ENCODE measurements at regions not wholly inside any gene's neighbourhood (a gene's known extent, or its start where the extent isn't known, plus 50 kb on each side); places are given as distances from the start of the nearest gene placed in this dataset.
"Not testable (repeated sequence)": the region's sequence is repeated elsewhere in the genome, so short reads cannot be mapped to it uniquely, and the experiment has no call there.

DNA sequence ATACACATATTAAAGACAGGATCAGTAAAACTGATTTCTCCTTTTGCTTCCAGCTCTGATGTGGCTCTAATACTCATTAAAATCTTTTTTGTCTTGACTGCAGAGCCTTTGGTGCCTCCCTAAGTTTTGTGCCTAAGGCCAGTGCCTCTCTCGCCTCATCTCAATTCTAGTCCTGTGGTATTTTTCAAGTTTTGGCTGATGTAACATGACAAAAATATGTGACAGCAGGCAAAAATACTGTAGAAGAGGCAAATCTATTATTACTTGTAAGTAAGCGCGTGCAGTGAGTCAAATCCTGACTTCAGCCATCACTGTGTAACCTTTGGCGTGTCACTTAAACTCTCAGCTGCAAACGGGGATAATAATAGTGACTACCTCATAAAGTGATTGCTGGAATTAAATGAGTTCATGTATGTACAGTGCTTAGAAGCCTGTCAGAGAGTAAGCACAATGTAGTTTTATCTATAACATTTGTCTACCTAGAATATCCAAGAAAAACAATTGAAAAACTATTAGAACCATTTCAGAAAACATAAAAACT, 74.0 kb downstream of the MAB21L3 start:
- no peak for DNase-seq (ENCODE audit: low read depth, low spot score)

DNA sequence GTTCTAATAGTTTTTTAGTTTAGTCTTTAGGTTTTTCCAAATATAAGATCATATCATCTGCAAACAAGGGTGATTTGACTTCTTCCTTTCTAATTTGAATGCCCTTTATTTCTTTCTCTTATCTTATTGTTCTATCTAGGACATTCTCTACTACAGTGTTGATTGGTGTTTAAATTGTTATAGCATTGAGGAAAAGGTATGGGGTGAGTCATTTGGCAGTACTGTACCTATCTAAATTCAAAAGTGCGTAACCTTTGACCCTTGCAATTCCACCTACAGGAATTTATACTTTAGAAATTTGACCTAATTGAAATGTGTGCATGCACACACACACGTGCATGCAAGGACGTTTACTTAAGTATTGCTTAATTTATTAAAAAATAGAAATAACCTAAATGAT, 78.3 kb downstream of the MAB21L3 start:
- H3K4me3 ChIP-seq (ENCODE audit: low read length), result no peak overlapping the region
- no peak for DNase-seq (ENCODE audit: low read depth, low spot score)

More for the DNA sequence above, 74.0 kb downstream of the MAB21L3 start:
- no peak overlapping the region for H3K4me3 ChIP-seq (ENCODE audit: low read length)

DNA sequence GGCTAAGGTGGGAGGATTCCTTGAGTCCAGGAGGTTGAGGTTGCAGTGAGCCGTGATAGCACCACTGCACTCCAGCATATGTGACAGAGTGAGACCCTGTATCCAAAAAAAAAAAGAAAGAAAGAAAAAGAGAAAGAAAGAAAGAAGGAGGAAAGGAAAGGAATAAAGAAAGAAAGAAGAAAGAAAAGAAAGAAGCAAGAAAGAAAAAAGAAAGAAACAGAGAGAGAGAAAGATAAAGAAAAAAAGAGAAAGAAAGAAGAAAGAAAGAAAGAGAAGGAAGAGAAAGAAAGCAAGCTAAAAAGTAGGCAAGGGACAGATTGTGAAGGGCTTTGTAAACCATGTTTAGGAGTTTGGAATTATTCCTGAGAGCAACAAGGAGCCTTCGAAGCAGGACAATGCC, 80.1 kb downstream of the MAB21L3 start:
- no peak for DNase-seq (ENCODE audit: low read depth, low spot score)
- H3K4me3 ChIP-seq (ENCODE audit: low read length), result no peak overlapping the region

GRCh38 chr1:116193768-116194167, 82.6 kb downstream of the MAB21L3 start:
- no peak for DNase-seq (ENCODE audit: low read depth, low spot score)

DNA sequence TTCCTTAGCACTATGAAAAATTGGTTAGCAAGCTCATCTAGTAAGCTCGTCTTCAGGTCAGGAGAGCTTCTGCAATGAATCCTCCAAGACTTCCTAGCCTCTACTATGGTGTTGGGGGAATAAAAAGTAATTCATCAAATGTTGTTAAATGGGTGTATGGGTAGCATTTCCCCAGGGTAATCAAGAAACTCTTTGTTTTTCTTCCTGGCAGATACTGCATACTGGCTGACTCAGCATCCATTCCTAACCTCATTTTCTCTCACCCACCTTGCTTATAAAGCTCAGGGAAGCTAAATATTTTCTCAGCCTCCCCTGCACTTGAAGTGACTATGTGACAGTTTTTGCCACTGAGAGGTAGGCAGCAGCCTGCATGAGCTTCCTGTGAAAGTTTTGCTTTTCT, 83.4 kb downstream of the MAB21L3 start:
- DNase-seq (ENCODE audit: low read depth, low spot score), result no peak
- H3K4me3 ChIP-seq (ENCODE audit: low read length), result no peak overlapping the region

More at GRCh38 chr1:116193768-116194167, 82.6 kb downstream of the MAB21L3 start:
- no peak overlapping the region for H3K4me3 ChIP-seq (ENCODE audit: low read length)

DNA sequence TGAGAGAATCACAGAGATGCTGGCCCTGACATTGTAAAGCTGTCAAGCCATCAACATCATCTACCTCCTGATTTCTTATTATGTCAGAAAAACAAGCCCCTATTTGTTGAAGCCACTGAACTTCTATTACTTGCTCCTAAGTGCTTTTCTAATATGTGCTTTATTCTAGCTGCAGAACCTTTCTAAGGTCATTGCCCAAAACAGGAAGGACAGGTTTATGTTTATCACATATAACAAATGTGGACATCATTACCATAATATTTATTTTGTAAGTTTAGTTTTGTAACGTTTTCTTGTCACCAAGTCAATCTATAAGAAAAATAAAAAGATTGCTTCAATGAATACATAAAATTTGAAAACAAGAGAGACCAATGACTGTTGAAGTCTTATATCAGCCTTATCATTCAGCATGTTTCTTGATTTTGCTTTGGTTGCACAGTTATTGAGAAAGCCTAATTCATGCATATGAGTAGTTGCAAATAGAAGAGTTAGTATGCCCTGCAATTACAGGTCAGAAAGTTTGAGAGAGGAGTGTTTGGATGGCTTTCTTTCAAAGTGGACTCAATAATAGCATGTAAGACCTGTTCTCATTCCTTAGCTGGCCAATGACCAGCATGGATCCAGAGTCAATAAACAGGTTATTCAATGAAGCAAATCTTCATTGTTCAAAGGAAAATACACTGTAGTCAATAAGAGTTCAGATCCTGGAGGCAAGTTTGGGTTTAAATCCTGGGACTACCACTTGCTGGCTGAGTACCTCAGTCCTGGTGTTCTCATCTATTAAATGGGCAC, 84.1 kb downstream of the MAB21L3 start:
- no peak overlapping the region for H3K4me3 ChIP-seq (ENCODE audit: low read length)
- DNase-seq (ENCODE audit: low read depth, low spot score), result no peak

DNA sequence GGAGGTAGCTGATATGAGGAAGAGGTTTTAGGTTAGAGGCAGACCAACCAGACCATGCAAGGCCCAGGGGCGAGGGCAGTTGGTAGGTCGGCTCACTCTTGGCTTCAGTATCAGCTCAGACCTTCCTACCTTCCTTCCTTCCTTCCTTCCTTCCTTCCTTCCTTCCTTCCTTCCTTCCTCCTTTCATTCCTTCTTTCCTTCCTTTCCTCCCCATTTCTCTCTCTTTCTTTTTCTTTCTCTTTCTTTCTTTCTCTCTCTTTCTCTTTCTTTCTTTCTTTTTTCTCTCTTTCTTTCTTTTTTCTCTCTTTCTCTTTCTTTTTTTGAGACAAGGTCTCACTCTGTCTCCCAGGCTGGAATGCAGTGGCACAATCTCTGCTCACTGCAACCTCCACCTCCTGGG, 89.1 kb downstream of the MAB21L3 start:
- not testable (repeated sequence) for DNase-seq (ENCODE audit: low read depth, low spot score); H3K4me3 ChIP-seq (ENCODE audit: low read length)

DNA sequence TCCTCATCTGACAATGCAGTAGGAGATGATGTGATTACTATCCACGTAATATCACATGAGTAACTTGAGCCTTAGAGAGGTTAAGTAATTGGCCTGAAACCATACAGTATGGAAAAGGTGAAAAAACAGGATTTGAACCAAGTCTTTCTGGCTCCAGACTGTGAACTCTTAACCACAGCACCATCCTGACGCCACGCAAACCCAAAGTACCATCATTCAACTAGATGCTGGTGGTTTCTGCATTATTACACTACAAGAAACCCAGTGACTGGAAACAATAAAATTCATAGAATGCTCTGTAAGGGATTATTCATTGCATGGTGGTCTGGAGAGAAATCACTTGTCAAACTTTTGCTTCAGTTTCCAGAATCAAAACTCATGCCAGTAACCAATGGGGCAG, 90.7 kb downstream of the MAB21L3 start:
- no peak overlapping the region for H3K4me3 ChIP-seq (ENCODE audit: low read length)
- no peak for DNase-seq (ENCODE audit: low read depth, low spot score)

GRCh38 chr1:116203181-116203723, 92.1 kb downstream of the MAB21L3 start:
- no peak for DNase-seq (ENCODE audit: low read depth, low spot score)

DNA sequence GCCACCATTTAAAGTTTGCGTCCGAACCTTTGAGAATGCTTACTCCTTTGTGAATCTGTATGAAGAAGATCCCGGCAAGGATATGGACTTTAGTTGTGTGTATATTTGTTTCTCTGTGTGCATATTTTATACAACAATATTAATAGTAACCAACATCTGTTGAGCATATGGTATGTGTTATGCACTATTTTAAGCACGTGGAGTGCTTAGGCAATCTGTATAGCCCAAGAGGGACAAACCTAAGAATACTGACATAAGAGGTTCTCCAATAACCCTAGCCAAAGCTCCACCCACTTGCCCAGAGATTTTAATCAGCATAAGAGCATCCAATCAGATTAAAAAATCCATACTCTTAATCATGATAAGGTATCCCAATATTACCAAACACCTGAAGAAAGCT, 92.7 kb downstream of the MAB21L3 start:
- H3K4me3 ChIP-seq (ENCODE audit: low read length), result no peak overlapping the region
- no peak for DNase-seq (ENCODE audit: low read depth, low spot score)

More at GRCh38 chr1:116203181-116203723, 92.1 kb downstream of the MAB21L3 start:
- no peak overlapping the region for H3K4me3 ChIP-seq (ENCODE audit: low read length)

GRCh38 chr1:116205941-116206679, 94.9 kb downstream of the MAB21L3 start:
- no peak overlapping the region for H3K4me3 ChIP-seq (ENCODE audit: low read length)

GRCh38 chr1:116207126-116207735, 96.0 kb downstream of the MAB21L3 start:
- DNase-seq (ENCODE audit: low read depth, low spot score), result no peak
- H3K4me3 ChIP-seq (ENCODE audit: low read length), result no peak overlapping the region

More at GRCh38 chr1:116205941-116206679, 94.9 kb downstream of the MAB21L3 start:
- DNase-seq (ENCODE audit: low read depth, low spot score), result no peak

DNA sequence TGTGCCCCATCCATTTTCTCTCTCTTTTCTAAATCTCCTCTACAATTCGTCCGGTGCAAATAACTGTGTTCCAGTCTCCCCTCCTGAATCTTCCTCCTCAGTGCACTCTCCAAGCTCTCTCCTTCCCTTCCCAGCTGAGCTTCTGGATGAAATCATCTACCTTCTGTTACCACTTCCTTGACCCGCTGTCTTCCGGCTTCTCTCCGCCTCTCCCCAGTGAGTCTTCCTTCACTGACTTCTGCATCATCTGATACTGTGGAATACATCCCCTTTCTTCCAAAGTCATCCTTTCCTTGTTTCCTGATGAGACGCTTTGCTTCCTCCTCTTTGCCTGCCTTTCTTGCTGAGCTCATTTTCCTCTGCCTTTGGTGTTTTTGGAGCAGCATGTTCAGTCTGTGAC, 96.9 kb downstream of the MAB21L3 start:
- DNase-seq (ENCODE audit: low read depth, low spot score), result no peak
- no peak overlapping the region for H3K4me3 ChIP-seq (ENCODE audit: low read length)

DNA sequence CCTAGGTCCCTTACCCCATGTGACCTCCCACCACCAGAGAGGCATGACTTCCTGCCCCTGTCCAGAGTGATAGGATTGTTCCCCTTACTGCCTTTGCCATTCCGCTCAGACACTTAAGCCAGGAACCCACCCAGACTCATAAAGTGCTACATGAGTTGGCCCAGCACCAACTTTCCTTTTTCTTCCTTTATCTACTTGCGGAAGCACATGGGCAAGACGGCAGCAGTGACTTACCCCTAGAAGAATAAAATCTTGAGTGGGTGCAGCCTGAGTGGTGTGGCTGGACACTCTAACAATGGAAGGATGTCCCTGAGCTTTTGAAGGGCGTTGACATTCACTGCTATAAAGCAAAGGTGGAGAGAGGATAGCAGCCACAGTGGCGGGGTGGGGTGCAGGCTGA, 100.1 kb downstream of the MAB21L3 start:
- DNase-seq (ENCODE audit: low read depth, low spot score), result no peak

DNA sequence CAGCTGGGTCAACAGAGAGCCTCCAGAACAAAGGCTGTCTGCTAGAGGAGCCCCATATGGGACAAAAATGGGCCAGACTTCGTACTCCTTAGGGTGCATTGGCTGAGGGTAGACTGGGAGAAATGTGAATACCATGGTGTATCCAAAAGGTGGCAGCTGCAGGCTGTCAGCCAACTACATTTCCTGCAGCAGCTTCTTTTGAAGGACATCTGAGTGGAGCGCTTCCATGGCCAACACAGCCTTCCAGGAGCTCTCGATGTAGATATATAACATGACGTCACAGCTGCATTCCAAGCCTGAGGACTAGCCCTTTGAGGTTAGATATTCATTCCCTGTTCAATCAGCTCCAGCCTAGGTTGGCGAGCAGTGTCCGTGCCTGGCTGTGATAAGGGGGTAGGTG, 107.7 kb downstream of the MAB21L3 start:
- H3K4me3 ChIP-seq (ENCODE audit: low read length), result no peak overlapping the region
- no peak for DNase-seq (ENCODE audit: low read depth, low spot score)

More for the DNA sequence above, 100.1 kb downstream of the MAB21L3 start:
- H3K4me3 ChIP-seq (ENCODE audit: low read length), result no peak overlapping the region

- no peak overlapping the region for H3K4me3 ChIP-seq (ENCODE audit: low read length)
- no peak for DNase-seq (ENCODE audit: low read depth, low spot score)
Observed at GRCh38 chr1:116219651-116220434, 108.6 kb downstream of the MAB21L3 start.

GRCh38 chr1:116224111-116224510, 112.9 kb downstream of the MAB21L3 start:
- H3K4me3 ChIP-seq (ENCODE audit: low read length), result no peak overlapping the region
- DNase-seq (ENCODE audit: low read depth, low spot score), result no peak

DNA sequence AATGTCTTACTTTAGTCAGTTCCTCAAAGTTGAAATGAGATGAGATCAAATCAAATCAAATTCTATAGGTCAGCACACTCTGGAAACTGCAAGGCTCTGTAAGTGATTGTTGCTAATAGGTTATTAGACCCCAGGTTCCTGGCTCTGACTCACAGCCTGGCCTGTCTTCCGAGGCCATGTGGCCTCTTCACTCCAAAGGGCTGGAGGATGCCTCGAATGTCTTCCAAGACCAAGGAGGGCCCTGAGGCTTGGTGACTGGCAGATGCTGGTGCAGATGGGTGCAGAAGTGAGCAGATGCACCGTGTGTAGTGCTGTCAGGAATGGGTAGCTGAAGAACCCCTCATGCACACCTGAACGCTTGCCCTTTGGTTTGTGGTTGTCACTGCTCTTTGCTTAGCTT, 113.4 kb downstream of the MAB21L3 start:
- no peak overlapping the region for H3K4me3 ChIP-seq (ENCODE audit: low read length)

GRCh38 chr1:116226017-116226416, 114.8 kb downstream of the MAB21L3 start:
- H3K4me3 ChIP-seq (ENCODE audit: low read length), result no peak overlapping the region
- DNase-seq (ENCODE audit: low read depth, low spot score), result no peak

More for the DNA sequence above, 113.4 kb downstream of the MAB21L3 start:
- no peak for DNase-seq (ENCODE audit: low read depth, low spot score)
